BLaER1 treated with 17β-estradiol and CSF1 and Interleukin-3, amounts not matched to agents 10 nM and 100 nM (cell line): ENCODE measurements at regions not wholly inside any gene's neighbourhood (a gene's known extent, or its start where the extent isn't known, plus 50 kb on each side); places are given as distances from the start of the nearest gene placed in this dataset.
A peak's percentile ranks its signal among the peaks of the same experiment; 100 is the strongest.

ENCODE experiments used
- H3K27ac ChIP-seq, 11 experiments: shearing (Covaris generic); formaldehyde crosslinking; 2 replicates each; pipeline ENCODE4 v1.8.1; 2022
- H3K27me3 ChIP-seq, 11 experiments: shearing (Covaris generic); formaldehyde crosslinking; 2 replicates each; pipeline ENCODE4 v1.8.1; 2022
- H3K36me3 ChIP-seq, 11 experiments: shearing (Covaris generic); formaldehyde crosslinking; 2 replicates each; pipeline ENCODE4 v1.8.1; 2022
- H3K4me1 ChIP-seq, 10 experiments: shearing (Covaris generic); formaldehyde crosslinking; 2 replicates each; pipeline ENCODE4 v1.8.1; 2022
- H3K4me2 ChIP-seq, 11 experiments: shearing (Covaris generic); formaldehyde crosslinking; 2 replicates each; pipeline ENCODE4 v1.8.1; 2022
- H3K4me3 ChIP-seq, 10 experiments: shearing (Covaris generic); formaldehyde crosslinking; 2 replicates each; pipeline ENCODE4 v1.8.1; 2022
- H3K9ac ChIP-seq, 11 experiments: shearing (Covaris generic); formaldehyde crosslinking; 2 replicates each; pipeline ENCODE4 v1.8.1; 2022
- H3K9me3 ChIP-seq, 11 experiments: shearing (Covaris generic); formaldehyde crosslinking; replicated peaks in 1 of 11; 2 replicates each; pipeline ENCODE4 v1.8.1; 2022
- H4K20me1 ChIP-seq, 11 experiments: shearing (Covaris generic); formaldehyde crosslinking; 2 replicates each; pipeline ENCODE4 v1.8.1; 2022
- Cebpa-rat ChIP-seq, 11 experiments: shearing (Covaris generic); IDR thresholded peaks; 2 replicates each; pipeline ENCODE4 v1.8.1; 2022

DNA sequence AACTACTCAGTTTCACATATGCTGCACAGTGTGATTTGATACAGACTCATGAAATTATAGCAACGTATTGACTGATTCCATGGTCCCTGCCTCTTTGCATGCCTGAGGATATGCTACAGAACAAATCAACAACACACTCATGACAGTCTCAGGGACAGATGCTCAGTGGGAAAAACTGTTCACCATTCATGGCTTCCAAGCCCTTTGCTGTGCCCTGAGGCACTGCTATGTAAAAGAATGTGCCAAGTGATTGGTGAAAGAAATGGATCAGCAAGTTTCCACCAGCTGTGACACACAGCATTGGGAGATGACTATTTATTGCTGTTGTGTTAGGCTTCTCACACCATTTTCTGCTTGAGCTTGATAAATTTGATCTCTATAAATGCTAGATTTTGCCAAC, 825.6 kb upstream of the INTU start:
- H3K4me3 ChIP-seq = no peak overlapping the region
- no peaks in the 10 kb centered on the region for H4K20me1 ChIP-seq
- no peaks in the 10 kb centered on the region for H3K4me1 ChIP-seq
- TF ChIP-seq Cebpa-rat (IDR thresholded peaks at IDR 0.05) = no peak
- H3K36me3 ChIP-seq = no peaks in the 10 kb centered on the region
- no peak overlapping the region for H3K27ac ChIP-seq
- no peak overlapping the region for H3K4me2 ChIP-seq
- H3K9ac ChIP-seq = no peak overlapping the region
- H3K27me3 ChIP-seq = no peaks in the 10 kb centered on the region
- H3K9me3 ChIP-seq = no peaks in the 10 kb centered on the region

DNA sequence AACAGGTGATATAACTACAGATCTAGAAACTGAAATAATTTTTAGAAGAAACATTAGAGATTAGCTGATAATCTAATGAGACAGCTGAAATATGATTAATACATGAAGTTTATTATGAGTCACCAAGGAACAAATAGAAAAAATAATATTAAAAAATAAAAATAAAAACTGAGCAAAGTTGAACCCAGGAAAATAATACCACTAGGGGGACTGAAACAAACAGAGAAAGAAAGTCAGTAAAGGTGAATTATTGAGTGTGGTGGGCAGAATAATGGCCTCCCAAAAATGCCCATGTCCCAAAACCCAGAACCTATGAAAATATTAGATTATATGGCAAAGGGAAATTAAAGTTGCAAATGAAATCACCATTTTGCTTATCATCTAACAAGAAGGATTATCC, 820.7 kb upstream of the INTU start:
- no peak overlapping the region for H3K9ac ChIP-seq

DNA sequence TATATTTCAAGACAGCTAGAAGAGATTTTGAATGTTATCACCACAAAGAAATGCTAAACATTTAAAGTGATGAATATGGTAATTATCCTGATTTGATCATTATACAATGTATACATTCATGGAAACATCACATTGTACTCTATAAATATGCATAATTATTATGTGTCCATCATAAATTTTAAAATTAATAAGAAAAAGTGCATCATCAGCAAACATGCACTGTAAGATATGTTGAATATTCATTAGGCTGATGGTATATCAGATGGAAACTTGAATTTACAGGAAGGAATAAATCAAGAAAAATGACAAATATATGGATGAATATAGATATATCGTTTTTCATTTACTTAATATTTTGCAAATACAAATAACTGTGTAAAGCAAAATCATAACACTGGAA, 812.1 kb upstream of the INTU start:
- H3K4me2 ChIP-seq = no peak overlapping the region
- no peaks in the 10 kb centered on the region; a peak in 1 of 22 replicates for H3K9me3 ChIP-seq
- H3K4me3 ChIP-seq = no peak overlapping the region
- H3K9ac ChIP-seq = no peak overlapping the region
- no peak for TF ChIP-seq Cebpa-rat (IDR thresholded peaks at IDR 0.05)
- no peaks in the 10 kb centered on the region for H3K36me3 ChIP-seq
- no peak overlapping the region for H3K27ac ChIP-seq
- H3K4me1 ChIP-seq = no peaks in the 10 kb centered on the region
- H3K27me3 ChIP-seq = no peaks in the 10 kb centered on the region
- H4K20me1 ChIP-seq = no peaks in the 10 kb centered on the region

More for the DNA sequence above, 820.7 kb upstream of the INTU start:
- Histone ChIP-seq H4K20me1 (no peaks in the 10 kb centered on the region), H3K27me3 (no peaks in the 10 kb centered on the region), H3K4me2 (no peak overlapping the region), H3K27ac (no peak overlapping the region), H3K36me3 (no peaks in the 10 kb centered on the region), H3K9me3 (no peaks in the 10 kb centered on the region), H3K4me3 (no peak overlapping the region), H3K4me1 (no peaks in the 10 kb centered on the region)
- no peak for TF ChIP-seq Cebpa-rat (IDR thresholded peaks at IDR 0.05)

DNA sequence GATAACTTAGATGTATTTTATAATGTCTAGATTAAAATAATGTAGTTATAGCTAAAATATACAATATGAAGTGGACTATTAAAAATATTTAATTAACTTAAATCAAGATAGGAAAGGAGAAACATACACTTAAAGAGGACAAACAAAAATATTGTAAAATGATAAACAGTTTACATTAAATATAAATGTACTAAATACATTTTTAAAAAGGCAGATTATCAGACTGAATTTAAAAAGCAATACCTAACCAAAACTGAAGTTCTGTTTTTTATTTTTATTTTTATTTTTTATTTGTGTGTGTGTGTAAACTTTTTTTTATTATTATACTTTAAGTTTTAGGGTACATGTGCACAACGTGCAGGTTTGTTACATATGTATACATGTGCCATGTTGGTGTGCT, 811.6 kb upstream of the INTU start:
- Histone ChIP-seq H3K4me3 (no peak overlapping the region), H3K9ac (no peak overlapping the region), H3K4me1 (no peaks in the 10 kb centered on the region), H3K27ac (no peak overlapping the region), H3K4me2 (no peak overlapping the region), H3K36me3 (no peaks in the 10 kb centered on the region), H4K20me1 (no peaks in the 10 kb centered on the region), H3K9me3 (peaks cover 0 to 3% (median 0%) of the 10 kb centered on the region in 11 experiments; a peak in 2 of 22 replicates), H3K27me3 (no peaks in the 10 kb centered on the region)
- no peak for TF ChIP-seq Cebpa-rat (IDR thresholded peaks at IDR 0.05)

DNA sequence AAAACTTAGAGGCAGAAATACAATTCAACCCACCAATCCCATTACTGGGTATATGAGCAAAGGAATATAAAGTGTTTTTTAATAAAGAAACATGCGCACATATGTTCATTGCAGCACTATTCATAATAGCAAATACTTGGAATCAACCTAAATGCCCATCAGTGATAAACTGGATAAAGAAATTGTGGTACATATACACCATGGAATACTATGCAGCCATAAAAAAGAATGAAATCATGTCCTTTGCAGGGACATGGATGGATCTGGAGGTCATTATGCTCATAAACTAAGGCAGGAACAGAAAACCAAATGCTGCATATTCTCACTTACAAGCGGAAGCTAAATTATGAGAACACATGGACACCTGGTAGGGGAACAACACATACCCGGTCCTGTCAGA, 807.7 kb upstream of the INTU start:
- no peaks in the 10 kb centered on the region for H4K20me1 ChIP-seq
- H3K27ac ChIP-seq = no peak overlapping the region
- H3K9ac ChIP-seq = no peak overlapping the region
- H3K9me3 ChIP-seq = peaks cover 0 to 9% (median 0%) of the 10 kb centered on the region in 11 experiments; a peak in 3 of 22 replicates
- no peak overlapping the region for H3K4me2 ChIP-seq
- no peaks in the 10 kb centered on the region for H3K36me3 ChIP-seq
- no peak for TF ChIP-seq Cebpa-rat (IDR thresholded peaks at IDR 0.05)
- H3K4me1 ChIP-seq = no peaks in the 10 kb centered on the region
- no peak overlapping the region for H3K4me3 ChIP-seq
- H3K27me3 ChIP-seq = no peaks in the 10 kb centered on the region

DNA sequence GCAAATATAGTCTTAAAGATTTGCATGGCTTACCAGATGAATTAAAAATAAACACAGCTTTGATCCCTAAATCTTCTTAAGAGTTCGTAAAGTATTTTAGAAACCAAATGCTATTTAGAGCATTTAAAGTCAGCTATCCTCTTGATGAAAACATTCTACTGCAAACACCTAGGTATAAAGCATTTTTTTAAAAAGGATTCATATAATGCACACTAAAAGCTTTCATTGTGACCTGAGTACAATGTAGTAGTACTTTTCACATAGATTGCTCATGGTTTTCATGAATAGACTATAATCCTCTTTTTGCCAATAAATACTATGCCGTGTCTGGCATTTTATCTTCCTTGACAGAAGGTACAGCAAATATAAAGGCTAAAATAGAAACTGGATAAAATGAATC, 805.1 kb upstream of the INTU start:
- Histone ChIP-seq H3K4me3 (no peak overlapping the region), H3K27ac (no peak overlapping the region)

DNA sequence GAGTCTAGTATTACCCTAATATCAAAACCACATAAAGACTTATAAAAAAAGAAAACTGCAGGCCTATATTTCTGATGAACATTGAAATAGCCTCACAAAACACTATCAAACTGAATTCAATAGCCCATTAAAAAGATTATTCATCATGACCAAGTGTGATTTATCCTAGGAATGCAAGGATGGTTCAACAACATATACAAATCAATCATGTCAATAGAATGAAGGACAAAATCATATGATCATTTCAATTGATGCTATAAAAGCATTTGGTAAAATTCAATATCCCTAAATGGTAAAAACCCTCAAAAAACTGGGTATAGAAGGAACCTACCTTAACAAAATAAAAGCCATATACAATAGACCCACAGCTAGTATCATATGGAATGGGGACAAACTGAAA, 797.9 kb upstream of the INTU start:
- H3K4me2 ChIP-seq = no peak overlapping the region
- no peak for TF ChIP-seq Cebpa-rat (IDR thresholded peaks at IDR 0.05)

More for the DNA sequence above, 805.1 kb upstream of the INTU start:
- no peak for TF ChIP-seq Cebpa-rat (IDR thresholded peaks at IDR 0.05)
- Histone ChIP-seq H3K4me2 (no peak overlapping the region), H3K36me3 (no peaks in the 10 kb centered on the region), H3K4me1 (no peaks in the 10 kb centered on the region), H3K27me3 (no peaks in the 10 kb centered on the region), H3K9me3 (peaks cover 7 to 29% (median 17%) of the 10 kb centered on the region in 11 experiments; a peak in 18 of 22 replicates), H3K9ac (no peak overlapping the region), H4K20me1 (no peaks in the 10 kb centered on the region)

DNA sequence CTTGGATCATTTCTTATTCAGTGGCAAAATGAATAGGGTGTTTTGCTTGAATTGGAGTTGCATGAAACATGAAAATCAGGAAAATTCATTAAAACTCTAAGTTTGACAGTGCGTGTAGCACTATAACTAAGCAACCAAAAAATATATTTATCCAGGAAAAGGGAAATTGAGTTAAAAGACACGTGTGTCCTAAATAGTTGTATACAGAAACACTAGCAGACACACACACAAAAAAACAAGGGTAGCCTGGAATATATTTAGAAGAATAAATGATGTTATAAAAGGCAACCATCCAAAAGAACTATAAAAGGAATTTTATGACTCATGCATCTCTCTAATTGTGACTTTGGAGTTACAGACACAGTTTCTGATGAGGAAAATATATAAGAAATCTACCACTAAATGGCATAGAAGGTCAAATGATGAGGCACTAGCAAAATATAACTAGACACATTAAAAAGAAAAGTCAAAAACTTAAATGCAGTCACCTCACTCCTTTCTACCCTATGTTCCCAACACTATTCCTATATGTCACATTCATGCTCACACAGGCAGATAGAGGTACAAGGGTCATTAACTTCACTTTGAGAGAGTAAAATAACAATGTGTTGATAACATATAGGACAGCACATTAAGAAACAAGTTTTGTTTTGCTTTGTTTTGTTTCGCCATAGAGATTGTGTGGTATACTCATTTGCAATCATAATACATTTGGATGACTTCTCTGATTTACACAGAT, 793.6 kb upstream of the INTU start:
- no peak overlapping the region for H3K4me3 ChIP-seq
- no peaks in the 10 kb centered on the region for H3K36me3 ChIP-seq
- H3K27ac ChIP-seq = no peak overlapping the region
- H3K27me3 ChIP-seq = no peaks in the 10 kb centered on the region
- H3K9ac ChIP-seq = no peak overlapping the region
- no peaks in the 10 kb centered on the region for H4K20me1 ChIP-seq
- no peak for TF ChIP-seq Cebpa-rat (IDR thresholded peaks at IDR 0.05)
- H3K4me1 ChIP-seq = no peaks in the 10 kb centered on the region
- H3K9me3 ChIP-seq = peaks cover 14 to 26% (median 20%) of the 10 kb centered on the region in 11 experiments; a peak in 21 of 22 replicates
- H3K4me2 ChIP-seq = no peak overlapping the region

More for the DNA sequence above, 797.9 kb upstream of the INTU start:
- no peaks in the 10 kb centered on the region for H3K4me1 ChIP-seq
- peaks cover 13 to 49% (median 22%) of the 10 kb centered on the region in 11 experiments; a peak in 20 of 22 replicates for H3K9me3 ChIP-seq
- no peaks in the 10 kb centered on the region for H3K36me3 ChIP-seq
- H4K20me1 ChIP-seq = no peaks in the 10 kb centered on the region
- H3K27me3 ChIP-seq = no peaks in the 10 kb centered on the region
- H3K9ac ChIP-seq = no peak overlapping the region
- H3K27ac ChIP-seq = no peak overlapping the region
- H3K4me3 ChIP-seq = no peak overlapping the region

DNA sequence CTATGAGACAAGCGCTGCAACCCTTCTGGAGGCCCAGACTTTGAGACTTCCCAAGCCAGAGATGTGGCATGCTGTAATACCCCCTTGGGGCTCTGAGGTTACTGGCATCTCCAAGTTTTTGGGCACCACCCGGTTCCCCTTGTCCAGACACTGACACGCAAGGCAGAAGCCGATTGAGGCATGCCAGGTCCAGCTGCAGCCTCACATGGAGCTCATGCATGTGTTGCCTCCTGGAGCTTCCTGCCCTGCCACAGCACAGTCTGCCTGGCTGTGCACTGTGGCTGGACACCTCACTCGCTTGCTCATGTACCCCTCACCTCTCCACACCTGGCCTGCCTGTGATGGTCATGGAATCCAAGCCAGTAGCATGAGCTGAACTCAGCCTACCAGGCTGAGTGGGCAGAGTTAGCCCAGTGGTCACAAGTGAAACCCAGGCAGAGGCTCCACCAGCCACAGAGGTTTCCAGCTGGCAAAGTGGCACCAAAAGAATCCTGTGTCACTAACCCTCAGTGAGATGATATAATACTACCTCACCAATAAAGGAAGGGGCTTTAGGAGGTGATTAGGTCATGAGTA, 789.2 kb upstream of the INTU start:
- TF ChIP-seq Cebpa-rat (IDR thresholded peaks at IDR 0.05) = no peak
- no peak overlapping the region for H3K4me2 ChIP-seq
- H4K20me1 ChIP-seq = no peaks in the 10 kb centered on the region
- H3K9ac ChIP-seq = no peak overlapping the region
- H3K27ac ChIP-seq = no peak overlapping the region
- no peak overlapping the region for H3K4me3 ChIP-seq
- H3K9me3 ChIP-seq = peaks cover 13 to 16% (median 14%) of the 10 kb centered on the region in 11 experiments; a peak in 20 of 22 replicates
- no peaks in the 10 kb centered on the region for H3K27me3 ChIP-seq
- H3K4me1 ChIP-seq = no peaks in the 10 kb centered on the region
- H3K36me3 ChIP-seq = no peaks in the 10 kb centered on the region

DNA sequence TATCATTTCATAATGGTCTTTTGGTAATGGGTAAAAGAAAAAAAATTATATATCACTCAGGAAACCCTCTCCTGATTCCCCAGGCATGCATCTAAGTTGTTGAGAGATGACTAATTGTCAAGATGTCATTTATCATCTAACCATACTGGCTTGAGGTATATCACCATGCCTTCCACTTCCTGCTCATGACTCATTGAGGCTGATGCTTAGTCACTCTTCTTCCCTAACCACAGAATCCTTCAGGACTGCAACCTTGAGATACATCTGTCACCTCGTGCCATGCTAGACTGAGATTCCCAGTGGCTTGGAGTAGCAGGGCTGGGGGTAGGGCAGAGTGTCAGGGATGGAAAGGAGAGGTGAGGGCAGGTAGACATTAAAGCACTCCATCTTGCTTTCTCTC, 782.5 kb upstream of the INTU start:
- Histone ChIP-seq H3K4me2 (peak overlapping the region in 4 of 11 experiments; percentile 2 to 34 (median 24); a peak in 6 of 22 replicates), H3K9me3 (no peaks in the 10 kb centered on the region), H4K20me1 (no peaks in the 10 kb centered on the region), H3K4me3 (no peak overlapping the region), H3K9ac (no peak overlapping the region), H3K27me3 (no peaks in the 10 kb centered on the region), H3K36me3 (no peaks in the 10 kb centered on the region), H3K27ac (no peak overlapping the region), H3K4me1 (peaks cover 0 to 16% (median 2%) of the 10 kb centered on the region in 10 experiments; a peak in 9 of 20 replicates)
- no peak for TF ChIP-seq Cebpa-rat (IDR thresholded peaks at IDR 0.05)
